ENCODE measurements at regions not wholly inside any gene's neighbourhood (a gene's known extent, or its start where the extent isn't known, plus 50 kb on each side); places are given as distances from the start of the nearest gene placed in this dataset.
A peak's percentile ranks its signal among the peaks of the same experiment; 100 is the strongest.

- H3K4me3 Mint-ChIP-seq (ENCODE audit: unreplicated experiment): no peak overlapping the region
- H3K36me3 Mint-ChIP-seq (ENCODE audit: low read depth): no peaks in the 10 kb centered on the region
- DNase-seq (ENCODE audit: low spot score): no peak
- H3K4me1 Mint-ChIP-seq (ENCODE audit: low read depth): no peaks in the 10 kb centered on the region
- peaks cover 8% of the 10 kb centered on the region for H3K27me3 Mint-ChIP-seq (ENCODE audit: low read depth)
- H3K9me3 Mint-ChIP-seq (ENCODE audit: low read depth): no peaks in the 10 kb centered on the region
- H3K27ac Mint-ChIP-seq (ENCODE audit: unreplicated experiment): no peak overlapping the region
- no peak for TF ChIP-seq CTCF (IDR thresholded peaks at IDR 0.05)
Measured at GRCh38 chr14:21924479-21924878, 250.9 kb upstream of the OR4E1 start.

- DNase-seq (ENCODE audit: low spot score): no peak
- Mint-ChIP-seq H3K36me3 (ENCODE audit: low read depth) (no peaks in the 10 kb centered on the region), H3K4me3 (ENCODE audit: unreplicated experiment) (no peak overlapping the region), H3K27me3 (ENCODE audit: low read depth) (peaks cover 9% of the 10 kb centered on the region), H3K4me1 (ENCODE audit: low read depth) (no peaks in the 10 kb centered on the region), H3K9me3 (ENCODE audit: low read depth) (no peaks in the 10 kb centered on the region), H3K27ac (ENCODE audit: unreplicated experiment) (no peak overlapping the region)
- TF ChIP-seq CTCF (IDR thresholded peaks at IDR 0.05): no peak
Measured at GRCh38 chr14:21923820-21924219, 250.2 kb upstream of the OR4E1 start.

GRCh38 chr14:21921453-21921852 lies 247.8 kb upstream of the OR4E1 start:
- Mint-ChIP-seq H3K27me3 (ENCODE audit: low read depth) (peaks cover 6% of the 10 kb centered on the region), H3K4me1 (ENCODE audit: low read depth) (peaks cover 3% of the 10 kb centered on the region), H3K27ac (ENCODE audit: unreplicated experiment) (no peak overlapping the region), H3K36me3 (ENCODE audit: low read depth) (no peaks in the 10 kb centered on the region), H3K9me3 (ENCODE audit: low read depth) (no peaks in the 10 kb centered on the region), H3K4me3 (ENCODE audit: unreplicated experiment) (no peak overlapping the region)
- no peak for DNase-seq (ENCODE audit: low spot score)
- TF ChIP-seq CTCF (IDR thresholded peaks at IDR 0.05): no peak

- Mint-ChIP-seq H3K27ac (ENCODE audit: unreplicated experiment) (no peak overlapping the region), H3K4me3 (ENCODE audit: unreplicated experiment) (no peak overlapping the region), H3K4me1 (ENCODE audit: low read depth) (peaks cover 8% of the 10 kb centered on the region), H3K36me3 (ENCODE audit: low read depth) (no peaks in the 10 kb centered on the region), H3K27me3 (ENCODE audit: low read depth) (peaks cover 9% of the 10 kb centered on the region), H3K9me3 (ENCODE audit: low read depth) (no peaks in the 10 kb centered on the region)
- no peak for DNase-seq (ENCODE audit: low spot score)
- TF ChIP-seq CTCF (IDR thresholded peaks at IDR 0.05): peak; percentile 87
Measured at GRCh38 chr14:21917699-21918436, 244.2 kb upstream of the OR4E1 start.

- Mint-ChIP-seq H3K27me3 (ENCODE audit: low read depth) (peaks cover 12% of the 10 kb centered on the region), H3K27ac (ENCODE audit: unreplicated experiment) (no peak overlapping the region), H3K4me1 (ENCODE audit: low read depth) (peaks cover 8% of the 10 kb centered on the region), H3K4me3 (ENCODE audit: unreplicated experiment) (no peak overlapping the region), H3K36me3 (ENCODE audit: low read depth) (no peaks in the 10 kb centered on the region), H3K9me3 (ENCODE audit: low read depth) (no peaks in the 10 kb centered on the region)
- TF ChIP-seq CTCF (IDR thresholded peaks at IDR 0.05): no peak
- DNase-seq (ENCODE audit: low spot score): no peak
Measured at GRCh38 chr14:21915826-21916225, 242.2 kb upstream of the OR4E1 start.
